22Rv1 (cell line): ENCODE measurements at regions not wholly inside any gene's neighbourhood (a gene's known extent, or its start where the extent isn't known, plus 50 kb on each side); places are given as distances from the start of the nearest gene placed in this dataset.
"Not testable (repeated sequence)": the region's sequence is repeated elsewhere in the genome, so short reads cannot be mapped to it uniquely, and the experiment has no call there.

Experiments
- H3K27ac ChIP-seq: fragments of 450-650 bp; 2 replicates; pipeline ENCODE4 v1.5.1; 2017
- ZFX ChIP-seq: fragments of 450-650 bp; IDR thresholded peaks from 2 replicates; pipeline ENCODE4 v1.6.1; 2017; ENCODE audit warnings: antibody characterized with exemption, borderline replicate concordance
- TF ChIP-seq, protein P1 (sequence below): fragments of 450-650 bp; IDR thresholded peaks from 2 replicates; pipeline ENCODE4 v1.5.1; 2017; ENCODE audit warnings: mild to moderate bottlenecking

DNA sequence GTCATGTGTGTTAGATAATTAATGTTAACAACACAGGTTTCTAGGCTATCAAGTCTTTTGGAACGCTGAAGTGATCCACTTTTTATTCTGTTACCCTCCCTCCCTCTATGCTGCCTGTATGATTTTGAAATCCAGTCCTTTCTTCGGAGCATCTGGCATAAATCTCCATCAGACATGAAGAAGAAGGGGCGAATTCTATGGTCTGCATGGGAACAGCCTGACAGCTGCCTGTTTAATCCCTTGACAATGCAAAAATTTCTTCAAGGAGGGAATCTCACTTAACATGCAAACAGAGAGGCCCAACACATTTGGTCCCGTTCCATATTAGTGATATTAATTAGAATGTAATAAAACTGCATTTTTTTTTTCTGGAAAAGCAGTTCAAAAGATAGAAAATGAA, 145.2 kb downstream of the VGLL3 start:
- TF ChIP-seq ZFX = no peak
- TF ChIP-seq, protein P1, sequence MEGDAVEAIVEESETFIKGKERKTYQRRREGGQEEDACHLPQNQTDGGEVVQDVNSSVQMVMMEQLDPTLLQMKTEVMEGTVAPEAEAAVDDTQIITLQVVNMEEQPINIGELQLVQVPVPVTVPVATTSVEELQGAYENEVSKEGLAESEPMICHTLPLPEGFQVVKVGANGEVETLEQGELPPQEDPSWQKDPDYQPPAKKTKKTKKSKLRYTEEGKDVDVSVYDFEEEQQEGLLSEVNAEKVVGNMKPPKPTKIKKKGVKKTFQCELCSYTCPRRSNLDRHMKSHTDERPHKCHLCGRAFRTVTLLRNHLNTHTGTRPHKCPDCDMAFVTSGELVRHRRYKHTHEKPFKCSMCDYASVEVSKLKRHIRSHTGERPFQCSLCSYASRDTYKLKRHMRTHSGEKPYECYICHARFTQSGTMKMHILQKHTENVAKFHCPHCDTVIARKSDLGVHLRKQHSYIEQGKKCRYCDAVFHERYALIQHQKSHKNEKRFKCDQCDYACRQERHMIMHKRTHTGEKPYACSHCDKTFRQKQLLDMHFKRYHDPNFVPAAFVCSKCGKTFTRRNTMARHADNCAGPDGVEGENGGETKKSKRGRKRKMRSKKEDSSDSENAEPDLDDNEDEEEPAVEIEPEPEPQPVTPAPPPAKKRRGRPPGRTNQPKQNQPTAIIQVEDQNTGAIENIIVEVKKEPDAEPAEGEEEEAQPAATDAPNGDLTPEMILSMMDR = no peak
- no peak overlapping the region for H3K27ac ChIP-seq

DNA sequence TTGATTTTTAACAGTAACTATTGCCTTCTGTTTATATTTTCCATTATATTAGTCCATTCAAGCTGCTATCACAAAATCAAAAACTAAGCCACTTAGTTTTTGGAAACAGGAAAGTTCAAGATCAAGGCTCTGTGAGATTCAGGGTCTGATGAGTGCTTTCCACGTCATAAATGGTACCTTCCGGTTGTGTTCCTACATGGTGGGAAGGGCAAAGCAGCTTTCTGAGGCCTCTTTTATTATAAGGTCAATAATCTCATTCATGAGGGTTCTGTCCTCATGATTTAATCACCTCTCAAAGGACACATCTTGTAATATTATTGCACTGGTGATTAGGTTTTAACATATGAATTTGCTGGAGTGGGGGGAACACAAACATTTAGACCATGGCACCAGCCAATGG, 152.0 kb downstream of the VGLL3 start:
- no peak overlapping the region for H3K27ac ChIP-seq
- no peak for TF ChIP-seq ZFX
- TF ChIP-seq, protein P1 = no peak

DNA sequence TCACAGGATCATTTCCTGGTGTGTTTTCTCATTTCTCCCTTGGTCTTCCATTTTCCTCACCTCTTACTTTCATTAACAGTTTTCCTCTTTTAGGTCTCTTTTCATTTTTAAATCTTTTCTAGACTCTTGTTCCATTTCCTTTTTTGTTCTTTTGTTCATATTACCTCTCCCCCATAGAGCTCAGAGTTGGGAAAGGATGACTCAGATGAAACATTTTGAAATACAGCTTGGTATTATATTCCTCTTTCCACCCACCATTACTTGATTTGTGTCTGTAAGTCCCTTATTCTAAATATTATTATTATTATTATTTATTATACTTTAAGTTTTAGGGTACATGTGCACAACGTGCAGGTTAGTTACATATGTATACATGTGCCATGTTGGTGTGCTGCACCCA, 153.1 kb downstream of the VGLL3 start:
- TF ChIP-seq ZFX = no peak
- TF ChIP-seq, protein P1 = no peak
- no peak overlapping the region for H3K27ac ChIP-seq

DNA sequence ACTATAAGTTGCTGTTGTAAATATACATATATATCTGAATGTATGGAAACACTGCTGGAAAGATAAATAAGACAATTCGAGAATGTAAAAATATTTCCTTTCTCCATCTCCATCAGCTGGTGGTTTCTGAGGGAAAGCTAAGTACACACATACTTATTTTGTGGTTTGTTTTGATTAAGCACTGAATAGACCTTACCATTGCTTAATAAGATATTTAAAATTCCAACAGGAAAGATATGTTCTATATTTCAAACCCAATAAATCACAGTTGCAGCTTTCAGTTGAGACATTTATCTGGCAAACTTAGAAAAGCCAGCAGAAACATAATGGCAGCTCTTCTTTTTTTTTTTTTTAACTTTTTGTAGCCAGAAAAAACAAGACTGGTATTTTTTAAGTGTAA, 160.4 kb downstream of the VGLL3 start:
- no peak overlapping the region for H3K27ac ChIP-seq
- TF ChIP-seq ZFX = no peak
- TF ChIP-seq, protein P1 = no peak

DNA sequence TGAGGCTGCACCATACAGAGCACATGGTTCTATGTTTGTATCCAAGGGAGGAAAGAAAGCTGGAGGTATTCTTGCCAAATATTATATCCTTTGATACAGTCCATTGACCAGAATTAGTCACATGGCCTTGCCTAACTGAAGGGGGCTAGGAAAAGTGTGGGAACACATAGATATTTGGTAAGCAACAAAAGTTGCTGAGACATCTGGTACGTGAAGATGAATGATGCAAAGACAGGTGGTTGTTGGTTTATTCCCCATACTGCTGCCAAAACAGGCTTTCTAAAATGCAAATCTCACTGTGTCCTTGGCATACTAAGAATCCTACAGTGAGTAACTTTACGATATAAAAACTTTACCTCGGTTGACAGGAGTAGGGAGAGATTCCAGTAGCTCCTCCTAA, 162.2 kb downstream of the VGLL3 start:
- no peak overlapping the region for H3K27ac ChIP-seq
- TF ChIP-seq, protein P1 = no peak
- no peak for TF ChIP-seq ZFX

DNA sequence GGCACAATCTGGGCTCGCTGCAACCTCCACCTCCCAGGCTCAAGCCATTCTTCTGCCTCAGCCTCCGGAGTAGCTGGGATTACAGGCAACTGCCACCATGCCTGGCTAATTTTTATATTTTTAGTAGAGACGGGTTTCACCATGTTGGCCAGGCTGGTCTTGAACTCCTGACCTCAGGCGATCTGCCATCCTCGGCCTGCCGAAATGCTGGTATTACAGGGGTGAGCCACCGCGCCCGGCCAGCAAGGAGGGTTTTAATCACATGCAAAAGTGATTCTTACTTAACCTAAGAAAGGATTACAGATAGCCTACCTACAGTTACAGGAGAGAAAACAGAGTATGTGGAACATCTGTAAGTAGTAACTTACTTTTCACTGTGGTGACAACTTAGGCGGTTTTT, 163.4 kb downstream of the VGLL3 start:
- H3K27ac ChIP-seq = not testable (repeated sequence)

DNA sequence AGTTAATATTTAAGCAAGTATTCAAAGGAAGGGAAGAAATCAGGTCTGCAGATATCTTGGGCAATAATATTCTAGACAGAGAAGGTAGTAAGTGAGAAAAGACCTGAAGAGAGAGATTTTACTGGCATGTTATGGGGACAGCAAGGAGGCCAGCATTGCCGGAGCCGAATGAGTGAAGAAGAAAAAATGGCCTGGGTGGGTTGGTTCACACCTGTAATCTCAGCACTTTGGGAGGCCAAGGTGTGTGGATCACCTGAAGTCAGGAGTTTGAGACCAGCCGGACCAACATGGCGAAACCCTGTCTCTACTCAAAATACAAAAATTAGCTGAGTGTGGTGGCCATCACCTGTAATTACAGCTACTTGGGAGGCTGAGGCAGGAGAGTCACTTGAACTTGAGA, 164.7 kb downstream of the VGLL3 start:
- H3K27ac ChIP-seq = no peak overlapping the region
- no peak for TF ChIP-seq ZFX
- TF ChIP-seq, protein P1 = no peak

DNA sequence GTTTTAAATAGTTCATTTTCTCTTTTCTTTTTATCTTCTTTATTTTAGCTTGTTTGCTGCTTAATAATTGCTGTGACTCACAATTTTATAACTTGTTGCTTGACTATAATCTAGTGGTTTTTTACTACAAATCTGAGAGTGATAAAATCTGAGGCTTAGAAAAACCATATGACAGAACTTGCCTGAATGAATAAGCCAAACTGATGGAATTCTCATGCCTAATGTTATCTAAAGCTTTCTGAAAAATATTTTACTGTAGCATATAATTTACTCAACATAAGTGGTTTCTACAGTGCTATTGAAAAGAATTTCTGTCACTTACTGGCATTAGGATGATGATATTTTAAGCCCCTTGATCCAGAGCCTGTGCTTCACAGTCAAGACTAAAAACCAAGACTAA, 175.1 kb downstream of the VGLL3 start:
- H3K27ac ChIP-seq = no peak overlapping the region
- TF ChIP-seq, protein P1 = no peak
- TF ChIP-seq ZFX = no peak
